GM13976 (cell line): ENCODE measurements at regions not wholly inside any gene's neighbourhood (a gene's known extent, or its start where the extent isn't known, plus 50 kb on each side); places are given as distances from the start of the nearest gene placed in this dataset.

Experiments
- DNase-seq: peaks from one replicate; pipeline ENCODE4 v3.0.0; 2012; ENCODE audit warnings: low spot score
- in situ Hi-C: fragments of 300-500 bp; cut with MboI; formaldehyde crosslinking; loops from one replicate; pipeline ENCODE4 v1.12.0; 2022; ENCODE audit warnings: low sequenced_read_pairs, mixed read lengths, inconsistent platforms; ENCODE audit not compliant: unreplicated experiment
- TF ChIP-seq, protein P1 (sequence below): IDR thresholded peaks from 2 replicates; pipeline ENCODE4 v1.5.1; 2012; ENCODE audit warnings: borderline replicate concordance, mild to moderate bottlenecking; ENCODE audit not compliant: insufficient read depth; ENCODE audit errors: extremely low read depth, missing control alignments, control extremely low read depth

DNA sequence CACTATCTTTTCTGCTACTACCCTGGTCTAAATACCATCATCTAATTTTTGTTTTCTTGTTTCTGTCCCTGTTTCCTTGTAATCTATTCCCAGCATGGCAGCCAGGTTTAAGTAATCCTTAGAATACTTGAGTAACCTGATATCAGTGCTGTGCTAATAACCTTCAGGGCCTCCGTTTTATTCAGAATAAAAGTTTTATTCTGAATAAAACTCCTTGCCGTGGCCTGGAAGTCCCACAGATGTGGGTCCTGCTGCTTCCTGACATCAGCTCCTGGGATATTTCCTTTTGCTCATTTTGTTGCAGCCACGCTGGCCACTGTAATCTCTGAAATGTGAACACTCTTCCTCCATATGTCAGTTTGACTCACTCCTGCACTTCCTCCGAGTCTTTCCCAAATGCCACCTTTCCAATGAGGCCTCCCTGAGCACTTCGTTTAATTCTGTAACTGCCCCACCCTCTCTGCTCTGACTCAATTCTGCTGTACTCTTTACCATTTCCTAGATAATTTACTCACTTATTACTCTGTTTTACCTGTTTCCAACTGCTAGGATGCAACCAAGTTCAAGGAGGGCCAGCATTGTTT, 114.0 kb upstream of the FOXA2 start:
- in situ Hi-C loops = loop anchor here (25.0 kb wide), 2 partner anchors 539 to 639 kb away; no protein-coding TSS in a partner anchor
- no peak for DNase-seq
- TF ChIP-seq, protein P1, sequence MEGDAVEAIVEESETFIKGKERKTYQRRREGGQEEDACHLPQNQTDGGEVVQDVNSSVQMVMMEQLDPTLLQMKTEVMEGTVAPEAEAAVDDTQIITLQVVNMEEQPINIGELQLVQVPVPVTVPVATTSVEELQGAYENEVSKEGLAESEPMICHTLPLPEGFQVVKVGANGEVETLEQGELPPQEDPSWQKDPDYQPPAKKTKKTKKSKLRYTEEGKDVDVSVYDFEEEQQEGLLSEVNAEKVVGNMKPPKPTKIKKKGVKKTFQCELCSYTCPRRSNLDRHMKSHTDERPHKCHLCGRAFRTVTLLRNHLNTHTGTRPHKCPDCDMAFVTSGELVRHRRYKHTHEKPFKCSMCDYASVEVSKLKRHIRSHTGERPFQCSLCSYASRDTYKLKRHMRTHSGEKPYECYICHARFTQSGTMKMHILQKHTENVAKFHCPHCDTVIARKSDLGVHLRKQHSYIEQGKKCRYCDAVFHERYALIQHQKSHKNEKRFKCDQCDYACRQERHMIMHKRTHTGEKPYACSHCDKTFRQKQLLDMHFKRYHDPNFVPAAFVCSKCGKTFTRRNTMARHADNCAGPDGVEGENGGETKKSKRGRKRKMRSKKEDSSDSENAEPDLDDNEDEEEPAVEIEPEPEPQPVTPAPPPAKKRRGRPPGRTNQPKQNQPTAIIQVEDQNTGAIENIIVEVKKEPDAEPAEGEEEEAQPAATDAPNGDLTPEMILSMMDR = no peak

DNA sequence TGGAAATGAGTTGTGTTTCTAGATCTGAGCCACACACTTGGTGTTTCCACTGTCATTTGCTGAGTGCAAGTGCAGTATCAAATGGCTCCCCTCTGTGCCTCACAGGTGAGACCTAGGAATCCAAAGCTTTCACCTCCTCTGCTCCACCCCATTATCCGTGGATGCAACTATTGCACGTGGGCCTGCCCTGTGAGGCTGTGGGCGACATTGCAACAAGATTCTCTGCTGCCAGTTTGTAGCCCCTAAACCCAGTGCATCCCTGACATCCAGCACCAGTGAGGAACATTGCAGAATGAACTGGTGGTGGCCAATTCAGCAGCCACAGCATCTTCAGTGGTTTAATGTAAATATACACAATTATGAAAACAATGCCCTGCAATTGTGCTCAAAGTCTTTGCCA, 115.0 kb upstream of the FOXA2 start:
- no peak for DNase-seq
- TF ChIP-seq, protein P1 = no peak
- in situ Hi-C loops = loop anchor here (25.0 kb wide), 2 partner anchors 538 to 638 kb away; no protein-coding TSS in a partner anchor

DNA sequence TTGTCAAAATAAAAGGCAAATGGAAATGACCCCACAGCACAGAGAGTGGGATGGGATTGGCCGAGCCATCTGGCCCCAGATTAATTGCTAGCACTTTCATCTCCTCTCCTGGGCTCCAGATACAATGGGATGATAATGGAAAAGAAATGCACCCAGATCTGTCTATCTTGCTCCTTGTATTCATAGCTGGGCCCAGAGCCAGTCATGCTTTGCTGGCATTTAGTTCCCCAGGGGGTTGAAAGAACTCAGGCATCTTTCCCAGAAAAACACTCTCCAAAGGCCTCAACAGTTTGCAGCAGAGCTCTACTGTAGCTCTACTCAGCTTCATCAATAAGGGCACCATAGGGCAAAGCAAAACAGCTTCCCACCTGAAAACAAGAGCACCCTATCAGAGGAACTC, 116.0 kb upstream of the FOXA2 start:
- no peak for DNase-seq
- in situ Hi-C loops = no loop called here
- TF ChIP-seq, protein P1 = no peak

DNA sequence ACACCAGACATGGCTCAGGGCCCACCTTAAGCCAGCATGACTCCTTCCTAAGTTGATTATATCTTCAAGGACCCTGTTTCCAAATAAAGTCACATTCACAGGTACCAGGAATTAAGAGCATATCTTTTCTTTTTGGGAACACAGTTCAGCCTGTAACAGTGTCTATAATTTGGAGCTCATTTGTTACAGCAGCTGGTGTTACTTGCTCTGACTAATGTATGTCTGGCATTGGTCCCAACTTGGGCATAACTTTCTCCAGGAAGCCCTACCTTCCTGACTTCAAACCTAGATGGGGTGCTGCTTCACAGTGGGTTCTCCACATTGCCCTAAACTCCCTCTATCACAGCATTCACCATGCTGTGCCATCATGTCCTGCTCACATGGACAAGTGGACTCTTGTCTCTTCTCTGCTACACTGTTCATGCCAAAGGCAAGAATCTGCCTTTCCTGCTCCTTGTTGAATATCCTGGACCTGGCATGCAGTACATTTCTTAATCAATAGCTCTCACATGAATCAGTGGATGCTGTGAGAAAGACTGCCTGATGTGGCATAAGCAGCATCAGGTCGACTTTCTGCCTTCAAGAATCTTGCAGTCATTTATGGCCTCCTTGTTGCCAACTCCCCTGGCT, 117.4 kb upstream of the FOXA2 start:
- in situ Hi-C loops = no loop called here
- no peak for DNase-seq
- TF ChIP-seq, protein P1 = no peak

GRCh38 chr20:22703843-22704242, 119.5 kb upstream of the FOXA2 start:
- DNase-seq = no peak
- TF ChIP-seq, protein P1 = no peak
- in situ Hi-C loops = no loop called here

- in situ Hi-C loops = no loop called here
- DNase-seq = no peak
- TF ChIP-seq, protein P1 = no peak
Observed at GRCh38 chr20:22711971-22712755, 127.8 kb upstream of the FOXA2 start.
